CD4-positive, alpha-beta T cell treated with Interleukin-21 for 1 hour (primary cell): ENCODE measurements at regions not wholly inside any gene's neighbourhood (a gene's known extent, or its start where the extent isn't known, plus 50 kb on each side); places are given as distances from the start of the nearest gene placed in this dataset.
"Not testable (repeated sequence)": the region's sequence is repeated elsewhere in the genome, so short reads cannot be mapped to it uniquely, and the experiment has no call there.

Experiments
- DNase-seq: peaks from one replicate; pipeline ENCODE4 v3.0.0-alpha.2; 2020

GRCh38 chr12:83505586-83505985 is 818.9 kb downstream of the TMTC2 start:
- DNase-seq = no peak

DNA sequence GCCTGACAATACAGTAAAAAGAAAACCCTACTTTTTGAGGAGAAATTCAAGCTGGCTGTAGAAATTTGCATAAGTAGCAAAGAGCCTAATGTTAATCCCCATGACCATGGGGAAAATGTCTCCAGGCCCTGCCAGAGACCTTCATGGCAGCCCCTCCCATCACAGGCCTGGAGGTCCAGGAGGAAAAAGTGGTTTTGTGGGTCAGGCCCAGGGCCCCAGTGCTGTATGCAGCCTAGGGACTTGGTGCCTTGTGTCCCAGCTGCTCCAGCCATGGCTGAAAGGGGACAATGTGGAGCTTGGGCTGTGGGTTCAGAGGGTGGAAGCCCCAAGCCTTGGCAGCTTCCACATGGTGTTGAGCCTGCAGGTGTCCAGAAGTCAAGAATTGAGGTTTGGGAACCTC is 813.2 kb downstream of the TMTC2 start:
- not testable (repeated sequence) for DNase-seq

DNA sequence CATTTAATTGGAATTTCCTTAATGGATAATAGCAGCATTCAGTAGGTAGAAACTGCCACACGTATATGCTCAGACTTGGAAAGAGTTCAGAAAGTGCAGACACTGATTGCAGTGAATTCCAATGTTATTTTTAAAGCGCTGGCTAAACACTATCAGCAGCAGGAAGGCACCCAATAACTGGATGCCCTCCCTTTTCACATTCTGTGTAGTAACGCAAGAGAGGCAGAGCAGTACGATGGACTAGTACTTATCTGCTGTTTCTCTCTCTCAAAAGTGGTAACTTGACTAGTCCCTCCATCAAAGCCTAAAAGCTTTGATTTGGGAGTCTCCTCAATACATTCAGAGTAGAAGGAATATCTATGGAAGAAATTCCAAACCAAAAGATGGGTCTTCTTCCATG is 791.0 kb downstream of the TMTC2 start:
- DNase-seq = no peak

- no peak for DNase-seq
Observed at GRCh38 chr12:83476695-83477690, 790.3 kb downstream of the TMTC2 start.

GRCh38 chr12:83476006-83476405 is 789.3 kb downstream of the TMTC2 start:
- DNase-seq = no peak

GRCh38 chr12:83474369-83474768 is 787.7 kb downstream of the TMTC2 start:
- no peak for DNase-seq

DNA sequence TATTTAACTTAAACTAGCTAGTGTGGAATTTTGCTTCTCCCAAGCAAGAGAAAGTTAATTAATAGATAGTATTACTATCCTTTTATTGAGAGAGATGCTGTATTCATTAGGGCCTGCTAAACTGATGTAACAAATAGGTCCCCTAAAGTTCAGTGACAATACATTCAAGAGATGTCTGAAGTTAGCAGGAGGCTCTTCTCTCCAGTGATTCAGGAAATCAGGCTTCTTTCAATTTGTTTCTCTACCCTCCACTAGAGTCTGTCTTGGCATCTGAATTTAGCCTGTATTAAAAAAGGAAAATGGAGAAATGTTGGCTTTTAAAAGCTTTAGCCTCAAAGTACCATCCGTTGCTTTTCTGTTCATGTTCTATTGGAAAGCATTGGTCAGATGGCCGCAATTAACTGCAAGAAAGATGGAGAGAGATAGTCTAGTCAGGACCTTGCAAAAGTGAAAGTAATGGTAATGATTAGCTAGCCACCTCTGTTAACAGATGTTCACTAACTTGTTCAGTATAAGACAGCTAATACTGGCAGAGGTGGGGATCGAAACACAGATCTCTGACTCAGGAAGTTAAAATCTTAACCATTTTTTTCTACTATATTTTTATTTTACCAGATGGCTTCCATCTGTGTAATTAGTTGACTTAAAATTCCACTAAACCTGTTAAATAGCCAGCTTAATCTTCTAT is 786.8 kb downstream of the TMTC2 start:
- DNase-seq = no peak

- DNase-seq = no peak
Observed at GRCh38 chr12:83472772-83473171, 786.1 kb downstream of the TMTC2 start.

DNA sequence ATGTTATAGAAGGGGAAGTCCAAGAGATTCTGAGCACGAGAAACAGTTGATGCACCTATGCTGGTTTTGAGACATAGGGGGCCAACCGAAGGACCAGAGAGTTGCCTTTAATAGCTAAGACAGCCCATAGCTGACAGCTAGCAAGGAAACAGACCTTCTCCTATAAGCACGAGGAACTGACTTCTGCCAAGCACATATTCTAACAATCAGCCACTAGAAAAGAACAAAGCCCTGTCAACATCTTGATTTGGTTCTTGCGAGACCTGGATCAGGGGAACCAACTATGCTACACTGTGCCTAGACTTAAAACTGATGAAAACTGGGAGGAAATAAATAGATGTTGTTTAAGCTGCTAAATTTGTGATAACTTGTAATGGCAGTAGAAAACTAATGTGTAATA is 785.6 kb downstream of the TMTC2 start:
- no peak for DNase-seq

- DNase-seq = no peak
Observed at GRCh38 chr12:83471341-83471740, 784.6 kb downstream of the TMTC2 start.

DNA sequence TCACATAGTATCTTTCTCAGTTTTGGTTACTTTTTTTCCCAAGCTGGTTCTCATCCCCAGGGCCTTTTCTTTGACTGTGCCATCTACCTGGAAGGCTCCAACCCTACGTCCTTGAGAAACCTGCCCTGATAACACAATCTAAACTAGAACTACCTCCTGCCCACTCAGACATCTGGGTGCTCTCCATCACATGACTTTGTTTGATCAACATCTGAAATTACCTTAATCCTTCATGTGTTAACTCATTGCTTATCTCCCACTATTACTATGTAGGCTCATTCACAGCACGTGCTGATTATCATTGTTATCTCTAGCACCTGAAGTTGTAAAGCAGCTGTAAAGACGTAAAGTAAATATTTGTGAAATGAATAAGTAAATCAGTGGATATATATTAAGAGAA is 784.0 kb downstream of the TMTC2 start:
- DNase-seq = no peak

GRCh38 chr12:83468988-83469908 is 782.5 kb downstream of the TMTC2 start:
- no peak for DNase-seq

- DNase-seq = no peak
Observed at GRCh38 chr12:83465632-83466031, 778.9 kb downstream of the TMTC2 start.

DNA sequence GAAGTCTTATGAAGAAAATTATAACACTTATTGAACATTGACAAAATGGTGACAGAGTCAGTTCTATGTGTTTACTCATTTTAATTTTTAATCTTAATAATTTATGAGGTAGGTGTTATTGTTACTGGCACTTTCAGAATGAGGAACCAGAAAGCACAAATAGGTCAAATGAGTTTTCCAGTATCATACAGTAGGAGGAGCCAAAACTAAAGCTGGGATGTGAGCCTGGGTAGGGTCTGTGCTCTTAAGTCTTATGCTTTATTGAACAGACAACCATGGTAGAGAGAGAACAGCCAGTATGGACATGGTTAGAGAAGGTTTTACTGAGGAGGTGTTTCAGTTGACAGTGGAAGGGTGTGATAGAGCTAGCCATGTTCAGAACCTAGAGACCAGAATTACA is 775.7 kb downstream of the TMTC2 start:
- DNase-seq = no peak

DNA sequence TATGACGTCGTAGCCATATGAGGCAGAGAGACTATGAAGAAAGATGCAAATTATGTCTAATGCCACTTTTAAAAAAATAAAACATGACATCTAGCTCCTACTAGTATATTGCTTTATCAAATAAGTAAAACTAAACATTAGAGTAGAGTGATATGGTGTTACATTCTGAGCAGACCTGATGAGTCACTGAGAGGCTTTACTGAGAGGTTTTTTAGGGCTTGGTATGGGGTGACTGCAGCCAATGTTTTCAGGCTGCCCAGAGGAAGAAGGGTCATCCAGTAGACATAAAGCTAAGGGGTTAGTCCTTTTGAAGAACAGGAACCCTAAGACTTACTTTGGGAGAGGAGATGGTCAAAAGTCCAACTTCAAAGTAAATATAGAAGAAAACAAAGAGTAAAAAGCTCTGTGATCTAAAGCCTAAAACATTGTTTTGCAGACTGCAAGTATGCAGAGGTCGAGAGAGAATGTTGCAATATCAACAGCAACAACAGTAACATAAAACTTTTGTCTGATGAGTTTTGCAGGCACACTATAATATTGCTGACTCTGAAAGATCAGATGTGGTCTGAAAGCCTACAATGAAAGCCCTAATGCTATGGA is 774.7 kb downstream of the TMTC2 start:
- no peak for DNase-seq

- no peak for DNase-seq
Observed at GRCh38 chr12:83451189-83451588, 764.5 kb downstream of the TMTC2 start.

DNA sequence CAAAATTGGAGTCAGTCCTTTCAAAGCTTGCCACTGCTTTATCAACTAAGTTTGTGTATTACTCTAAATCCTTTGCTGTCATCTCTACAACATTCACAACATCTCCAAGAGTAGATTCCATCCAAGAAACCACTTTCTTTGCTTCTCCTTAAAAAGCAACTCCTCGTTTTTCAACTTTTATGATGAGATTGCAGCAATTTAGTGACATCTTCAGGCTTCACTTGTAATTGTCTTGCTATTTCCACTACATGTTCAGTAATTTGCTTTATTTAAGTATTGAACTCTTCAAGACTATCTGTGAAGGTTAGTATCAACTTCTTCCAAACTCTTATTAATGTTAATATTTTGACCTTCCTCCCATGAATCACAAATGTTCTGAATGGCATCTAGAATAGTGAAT is 747.9 kb downstream of the TMTC2 start:
- no peak for DNase-seq

DNA sequence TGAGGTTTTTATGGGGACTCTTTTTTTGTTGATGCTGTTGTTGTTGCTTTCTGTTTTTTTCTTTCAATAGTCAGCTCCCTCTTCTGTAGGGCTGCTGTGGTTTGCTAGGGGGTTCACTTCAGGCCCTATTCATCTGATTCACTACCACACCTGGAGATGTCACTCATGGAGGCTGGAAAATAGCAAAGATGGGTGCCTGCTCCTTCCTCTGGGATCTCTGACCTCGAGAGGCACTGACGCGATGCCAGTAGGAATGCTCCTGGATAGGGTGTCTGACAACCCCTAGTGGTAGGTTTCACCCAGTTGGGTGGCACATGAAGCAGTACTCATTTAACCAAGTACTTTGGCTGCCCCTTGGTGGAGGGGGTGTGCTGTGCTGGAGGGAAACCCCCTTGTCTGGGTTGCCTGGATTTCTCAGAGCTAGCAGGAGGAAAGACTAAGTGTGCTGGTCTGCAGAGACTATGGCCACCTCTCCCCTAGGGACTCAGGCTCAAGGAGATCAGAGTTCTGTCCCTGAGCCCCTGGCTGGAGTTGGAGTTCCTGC is 745.5 kb downstream of the TMTC2 start:
- no peak for DNase-seq

DNA sequence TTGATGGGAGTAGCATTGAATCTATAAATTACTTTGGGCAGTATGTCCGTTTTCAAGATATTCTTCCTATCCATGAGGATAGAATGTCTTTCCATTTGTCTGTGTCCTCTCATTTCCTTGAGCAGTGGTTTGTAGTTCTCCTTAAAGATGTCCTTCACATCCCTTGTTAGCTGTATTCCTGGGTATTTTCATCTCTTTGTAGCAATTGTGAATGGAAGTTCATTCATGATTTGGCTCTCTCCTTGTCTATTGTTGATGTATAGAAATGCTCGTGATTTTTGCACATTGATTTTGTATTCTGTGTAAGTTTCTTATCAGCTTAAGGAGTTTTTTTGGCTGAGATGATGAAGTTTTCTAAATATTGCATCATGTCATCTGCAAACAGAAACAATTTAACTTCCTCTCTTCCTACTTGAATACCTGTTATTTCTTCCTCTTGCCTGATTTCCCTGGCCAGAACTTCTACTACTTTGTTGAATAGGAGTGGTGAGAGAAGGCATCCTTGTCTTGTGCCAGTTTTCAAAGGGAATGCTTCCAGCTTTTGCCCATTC is 741.0 kb downstream of the TMTC2 start:
- DNase-seq = not testable (repeated sequence)

GRCh38 chr12:83414981-83415380 is 728.3 kb downstream of the TMTC2 start:
- DNase-seq = no peak

DNA sequence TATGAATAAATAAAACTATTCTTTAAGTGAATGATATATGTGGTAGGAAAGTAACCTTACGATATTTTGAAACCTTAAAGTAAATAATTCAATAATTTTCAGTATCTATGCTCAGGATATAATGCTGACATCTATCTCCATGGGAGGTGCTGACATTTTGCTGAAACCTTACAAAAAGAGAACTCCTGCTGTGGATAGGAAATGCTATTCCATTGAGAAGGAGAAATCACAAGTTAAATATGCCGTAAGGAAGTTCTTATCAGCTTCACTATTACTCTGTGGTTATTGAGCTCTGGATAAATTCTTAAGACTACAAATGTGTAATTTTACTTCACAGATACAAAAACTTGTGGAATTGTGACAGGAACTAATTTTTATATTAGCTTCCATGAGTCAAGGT is 722.1 kb downstream of the TMTC2 start:
- DNase-seq = no peak

GRCh38 chr12:83408146-83408545 is 721.4 kb downstream of the TMTC2 start:
- DNase-seq = no peak
